ENCODE measurements at regions not wholly inside any gene's neighbourhood (a gene's known extent, or its start where the extent isn't known, plus 50 kb on each side); places are given as distances from the start of the nearest gene placed in this dataset.

DNA sequence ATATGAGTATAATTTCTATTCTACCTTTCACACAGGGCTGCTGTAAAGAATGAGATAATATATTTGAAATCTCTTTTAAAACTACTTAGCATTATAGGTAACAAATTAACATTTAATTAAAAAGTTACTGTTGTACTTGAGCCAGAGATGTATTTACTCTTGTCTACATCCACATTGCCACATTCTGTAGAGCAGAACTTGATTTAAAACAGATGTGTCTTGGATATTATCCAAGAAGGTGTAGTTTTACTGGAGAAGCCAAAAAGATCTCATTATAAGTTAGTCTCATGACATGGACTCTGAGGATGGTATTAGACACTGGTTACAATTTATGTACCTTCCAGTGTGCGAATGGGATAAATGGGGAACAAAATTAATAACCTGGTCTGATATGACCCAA lies 293.1 kb upstream of the CCNH start:
- WGBS: 94% methylated on average over 1 of the region's 1 CpG
- H3K27me3 ChIP-seq (ENCODE audit: insufficient read depth, low read length): no peaks in the 10 kb centered on the region
- H3K4me1 ChIP-seq (ENCODE audit: insufficient read depth, low read length): no peaks in the 10 kb centered on the region; the same call in 1 of the 2 replicates
- no peak overlapping the region for H3K4me3 ChIP-seq (ENCODE audit: low read length)
- no peak overlapping the region for H3K9ac ChIP-seq (ENCODE audit: low read depth, low read length)
- no peak overlapping the region for H3K27ac ChIP-seq (ENCODE audit: low read depth, low read length)
- no peaks in the 10 kb centered on the region for H3K9me3 ChIP-seq (ENCODE audit: insufficient read depth, low read depth, low read length)
- no peaks in the 10 kb centered on the region for H3K36me3 ChIP-seq (ENCODE audit: insufficient read depth, low read length)

GRCh38 chr5:87686975-87687374 lies 274.2 kb upstream of the CCNH start:
- H3K36me3 ChIP-seq (ENCODE audit: insufficient read depth, low read length): no peaks in the 10 kb centered on the region
- H3K4me3 ChIP-seq (ENCODE audit: low read length): no peak overlapping the region
- no peaks in the 10 kb centered on the region for H3K4me1 ChIP-seq (ENCODE audit: insufficient read depth, low read length)
- H3K27ac ChIP-seq (ENCODE audit: low read depth, low read length): no peak overlapping the region
- no peak overlapping the region for H3K9ac ChIP-seq (ENCODE audit: low read depth, low read length)
- H3K27me3 ChIP-seq (ENCODE audit: insufficient read depth, low read length): no peaks in the 10 kb centered on the region
- peaks cover 9% of the 10 kb centered on the region; the same call in 1 of the 2 replicates for H3K9me3 ChIP-seq (ENCODE audit: insufficient read depth, low read depth, low read length)
- WGBS: no CpG with 5 or more reads among the region's 1 CpG

DNA sequence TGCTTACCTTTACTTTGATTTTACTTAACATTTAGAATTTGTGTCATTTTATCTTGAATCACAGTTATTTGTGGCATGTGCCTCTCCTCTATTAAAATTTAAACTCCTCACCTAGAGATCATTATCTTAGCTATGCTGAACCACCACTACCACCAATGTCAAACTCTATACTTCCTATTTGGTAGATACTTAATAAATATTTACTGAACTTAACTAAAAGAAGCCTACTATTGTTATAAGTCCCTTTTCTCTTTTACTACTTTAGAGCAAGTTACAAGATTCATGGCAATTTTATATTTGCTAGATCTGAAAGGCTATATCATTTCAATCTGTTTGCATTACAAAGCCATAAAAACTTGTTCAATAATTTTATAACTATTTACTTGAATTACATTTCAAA lies 273.3 kb upstream of the CCNH start:
- no peaks in the 10 kb centered on the region for H3K4me1 ChIP-seq (ENCODE audit: insufficient read depth, low read length)
- no peak overlapping the region for H3K27ac ChIP-seq (ENCODE audit: low read depth, low read length)
- H3K36me3 ChIP-seq (ENCODE audit: insufficient read depth, low read length): no peaks in the 10 kb centered on the region
- no peak overlapping the region for H3K9ac ChIP-seq (ENCODE audit: low read depth, low read length)
- peaks cover 9% of the 10 kb centered on the region; the same call in 1 of the 2 replicates for H3K9me3 ChIP-seq (ENCODE audit: insufficient read depth, low read depth, low read length)
- no peaks in the 10 kb centered on the region for H3K27me3 ChIP-seq (ENCODE audit: insufficient read depth, low read length)
- H3K4me3 ChIP-seq (ENCODE audit: low read length): no peak overlapping the region

GRCh38 chr5:87674235-87674634 lies 261.5 kb upstream of the CCNH start:
- Histone ChIP-seq H3K4me1 (ENCODE audit: insufficient read depth, low read length) (no peaks in the 10 kb centered on the region), H3K4me3 (ENCODE audit: low read length) (no peak overlapping the region), H3K9ac (ENCODE audit: low read depth, low read length) (no peak overlapping the region), H3K27me3 (ENCODE audit: insufficient read depth, low read length) (no peaks in the 10 kb centered on the region), H3K27ac (ENCODE audit: low read depth, low read length) (no peak overlapping the region), H3K36me3 (ENCODE audit: insufficient read depth, low read length) (no peaks in the 10 kb centered on the region), H3K9me3 (ENCODE audit: insufficient read depth, low read depth, low read length) (no peaks in the 10 kb centered on the region)
- 83% methylated on average over 1 of the region's 2 CpGs for WGBS

DNA sequence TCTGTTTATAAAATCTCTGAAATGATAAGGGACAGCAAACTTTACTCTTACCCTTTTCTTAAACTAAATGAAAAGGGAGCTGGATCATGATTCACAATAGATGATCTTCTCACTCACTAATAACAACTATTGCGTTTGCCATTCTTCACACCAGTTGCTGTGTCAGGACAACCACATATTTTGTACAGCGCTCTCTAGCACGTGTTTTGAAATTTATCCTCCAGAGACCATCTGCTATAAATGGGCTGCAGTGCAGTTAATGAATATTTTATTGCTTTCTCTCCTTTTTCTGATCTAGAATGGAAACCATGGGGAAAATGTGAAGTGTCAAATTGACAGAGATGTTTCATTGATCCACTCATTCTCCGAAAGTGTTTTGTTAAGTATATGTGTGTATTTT lies 258.4 kb upstream of the CCNH start:
- Histone ChIP-seq H3K4me1 (ENCODE audit: insufficient read depth, low read length) (no peaks in the 10 kb centered on the region), H3K36me3 (ENCODE audit: insufficient read depth, low read length) (no peaks in the 10 kb centered on the region), H3K9ac (ENCODE audit: low read depth, low read length) (no peak overlapping the region), H3K27ac (ENCODE audit: low read depth, low read length) (no peak overlapping the region), H3K27me3 (ENCODE audit: insufficient read depth, low read length) (no peaks in the 10 kb centered on the region), H3K4me3 (ENCODE audit: low read length) (no peak overlapping the region), H3K9me3 (ENCODE audit: insufficient read depth, low read depth, low read length) (no peaks in the 10 kb centered on the region)
- 88% methylated on average over 3 of the region's 4 CpGs for WGBS

DNA sequence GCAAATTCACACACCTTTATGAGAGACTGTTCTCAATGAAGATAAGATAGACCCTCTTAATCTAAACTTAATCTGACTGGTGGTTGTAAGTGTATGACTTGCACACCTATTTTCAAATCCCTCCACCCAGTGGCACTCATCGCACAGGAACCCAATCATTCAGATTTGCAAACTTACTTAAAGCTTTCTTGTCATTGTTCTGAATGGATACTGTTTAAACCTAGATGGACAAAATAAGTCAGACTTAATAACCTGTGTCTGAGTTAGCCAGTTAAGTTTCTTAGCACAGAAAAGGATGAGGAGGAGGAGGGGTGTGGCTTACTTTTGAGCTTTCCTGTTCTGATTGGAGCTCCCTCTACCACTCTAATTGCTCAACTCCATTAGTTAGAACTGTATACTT lies 252.4 kb upstream of the CCNH start:
- Histone ChIP-seq H3K4me1 (ENCODE audit: insufficient read depth, low read length) (no peaks in the 10 kb centered on the region), H3K27me3 (ENCODE audit: insufficient read depth, low read length) (no peaks in the 10 kb centered on the region), H3K9ac (ENCODE audit: low read depth, low read length) (no peak overlapping the region), H3K9me3 (ENCODE audit: insufficient read depth, low read depth, low read length) (no peaks in the 10 kb centered on the region), H3K27ac (ENCODE audit: low read depth, low read length) (no peak overlapping the region), H3K36me3 (ENCODE audit: insufficient read depth, low read length) (no peaks in the 10 kb centered on the region), H3K4me3 (ENCODE audit: low read length) (no peak overlapping the region)
- no CpG with 5 or more reads among the region's 1 CpG for WGBS

DNA sequence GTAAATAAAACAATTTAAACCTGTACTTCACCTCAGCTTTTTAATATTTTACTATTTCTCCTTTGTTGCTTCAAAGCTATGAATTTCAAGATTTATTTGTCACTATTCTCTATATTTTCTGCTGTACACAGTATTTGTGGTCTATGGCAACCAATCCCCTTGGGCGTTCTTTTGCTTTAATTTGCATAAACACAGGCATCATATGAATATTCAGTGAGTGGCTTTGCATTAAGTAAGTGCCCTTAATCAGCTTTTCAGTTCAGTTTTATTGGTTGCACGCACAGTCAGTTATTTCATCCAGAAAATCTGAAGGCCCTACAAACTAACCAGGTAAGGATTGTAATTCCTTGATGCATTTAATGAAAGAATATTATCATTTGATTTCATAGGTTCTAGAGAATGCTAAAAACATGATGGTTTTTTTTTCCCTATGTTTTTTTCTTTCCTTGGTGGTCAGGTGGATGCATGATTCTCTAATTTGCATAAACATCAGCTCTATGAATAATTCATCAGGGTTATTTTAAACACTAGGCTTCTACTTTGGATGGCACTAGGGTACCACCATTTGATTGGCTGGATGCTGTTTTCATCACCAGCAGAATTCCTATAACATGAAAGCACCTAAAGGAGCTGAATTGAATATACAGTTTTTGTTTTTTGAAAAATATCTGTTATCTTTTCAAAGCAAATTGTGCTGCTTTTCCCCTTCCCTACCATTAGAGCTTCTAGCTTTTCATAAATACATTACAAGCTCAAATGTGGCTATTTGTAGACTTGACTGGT lies 249.2 kb upstream of the CCNH start:
- H3K36me3 ChIP-seq (ENCODE audit: insufficient read depth, low read length): no peaks in the 10 kb centered on the region
- WGBS: 89% methylated on average over 2 of the region's 2 CpGs

DNA sequence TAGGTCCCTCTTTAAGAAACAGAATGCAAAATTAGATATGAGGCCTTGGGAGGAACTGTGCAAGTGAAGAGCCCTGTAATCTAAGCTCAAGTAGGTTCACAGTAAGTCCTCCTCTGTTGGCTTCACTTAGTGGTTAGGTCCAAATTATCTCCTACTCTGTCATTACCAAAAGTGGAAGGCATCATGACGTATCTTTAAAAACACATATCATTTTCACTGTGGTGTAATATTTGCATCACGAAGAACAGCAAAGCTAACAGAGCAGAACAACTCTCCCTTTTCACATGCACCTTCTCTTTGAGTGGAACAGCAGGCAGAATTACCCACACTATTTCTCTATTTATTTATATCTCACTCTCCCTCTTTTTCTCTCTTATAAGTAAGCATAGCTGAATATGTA lies 240.5 kb upstream of the CCNH start:
- Histone ChIP-seq H3K9ac (ENCODE audit: low read depth, low read length) (no peak overlapping the region), H3K27ac (ENCODE audit: low read depth, low read length) (no peak overlapping the region), H3K4me1 (ENCODE audit: insufficient read depth, low read length) (no peaks in the 10 kb centered on the region), H3K27me3 (ENCODE audit: insufficient read depth, low read length) (no peaks in the 10 kb centered on the region), H3K4me3 (ENCODE audit: low read length) (no peak overlapping the region), H3K36me3 (ENCODE audit: insufficient read depth, low read length) (no peaks in the 10 kb centered on the region), H3K9me3 (ENCODE audit: insufficient read depth, low read depth, low read length) (no peaks in the 10 kb centered on the region)
- WGBS: 93% methylated on average over 2 of the region's 2 CpGs

More for the DNA sequence above, 249.2 kb upstream of the CCNH start:
- Histone ChIP-seq H3K27ac (ENCODE audit: low read depth, low read length) (no peak overlapping the region), H3K9me3 (ENCODE audit: insufficient read depth, low read depth, low read length) (no peaks in the 10 kb centered on the region), H3K9ac (ENCODE audit: low read depth, low read length) (no peak overlapping the region), H3K4me1 (ENCODE audit: insufficient read depth, low read length) (no peaks in the 10 kb centered on the region), H3K4me3 (ENCODE audit: low read length) (no peak overlapping the region), H3K27me3 (ENCODE audit: insufficient read depth, low read length) (no peaks in the 10 kb centered on the region)

DNA sequence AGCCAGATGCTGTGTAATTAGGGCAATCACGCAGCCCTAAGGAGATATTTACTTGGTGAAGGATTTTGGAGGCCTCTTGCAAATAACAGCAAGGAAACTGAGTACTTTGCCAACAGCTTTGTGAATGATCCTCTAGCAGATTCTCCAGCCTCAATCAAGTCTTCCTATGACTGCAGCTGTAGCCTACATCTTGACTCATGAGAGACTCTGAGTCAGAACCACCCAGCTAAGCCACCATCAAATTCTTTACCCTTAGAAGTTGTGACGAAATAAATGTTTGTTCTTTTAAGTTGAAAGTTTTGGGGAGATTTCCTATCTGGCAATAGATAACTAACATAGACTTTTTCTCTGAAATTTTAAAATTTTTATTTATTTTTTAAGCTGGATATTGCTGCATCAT lies 237.6 kb upstream of the CCNH start:
- Histone ChIP-seq H3K27me3 (ENCODE audit: insufficient read depth, low read length) (no peaks in the 10 kb centered on the region), H3K9ac (ENCODE audit: low read depth, low read length) (no peak overlapping the region), H3K4me3 (ENCODE audit: low read length) (no peak overlapping the region), H3K27ac (ENCODE audit: low read depth, low read length) (no peak overlapping the region), H3K4me1 (ENCODE audit: insufficient read depth, low read length) (peaks cover 2% of the 10 kb centered on the region), H3K36me3 (ENCODE audit: insufficient read depth, low read length) (no peaks in the 10 kb centered on the region), H3K9me3 (ENCODE audit: insufficient read depth, low read depth, low read length) (no peaks in the 10 kb centered on the region)
- WGBS: 90% methylated on average over 1 of the region's 2 CpGs

GRCh38 chr5:87649455-87649854 lies 236.7 kb upstream of the CCNH start:
- Histone ChIP-seq H3K9me3 (ENCODE audit: insufficient read depth, low read depth, low read length) (no peaks in the 10 kb centered on the region), H3K36me3 (ENCODE audit: insufficient read depth, low read length) (no peaks in the 10 kb centered on the region), H3K9ac (ENCODE audit: low read depth, low read length) (no peak overlapping the region), H3K27me3 (ENCODE audit: insufficient read depth, low read length) (no peaks in the 10 kb centered on the region), H3K4me3 (ENCODE audit: low read length) (no peak overlapping the region), H3K4me1 (ENCODE audit: insufficient read depth, low read length) (peaks cover 8% of the 10 kb centered on the region), H3K27ac (ENCODE audit: low read depth, low read length) (no peak overlapping the region)
- WGBS: 84% methylated on average over 4 of the region's 4 CpGs

- Histone ChIP-seq H3K27ac (ENCODE audit: low read depth, low read length) (peak overlapping the region; percentile 47; the same call in 1 of the 2 replicates), H3K27me3 (ENCODE audit: insufficient read depth, low read length) (no peaks in the 10 kb centered on the region), H3K36me3 (ENCODE audit: insufficient read depth, low read length) (no peaks in the 10 kb centered on the region), H3K4me1 (ENCODE audit: insufficient read depth, low read length) (peaks cover 8% of the 10 kb centered on the region), H3K9ac (ENCODE audit: low read depth, low read length) (no peak overlapping the region), H3K4me3 (ENCODE audit: low read length) (no peak overlapping the region), H3K9me3 (ENCODE audit: insufficient read depth, low read depth, low read length) (no peaks in the 10 kb centered on the region)
- 74% methylated on average over 2 of the region's 3 CpGs for WGBS
Measured at GRCh38 chr5:87645224-87645623, 232.5 kb upstream of the CCNH start.

DNA sequence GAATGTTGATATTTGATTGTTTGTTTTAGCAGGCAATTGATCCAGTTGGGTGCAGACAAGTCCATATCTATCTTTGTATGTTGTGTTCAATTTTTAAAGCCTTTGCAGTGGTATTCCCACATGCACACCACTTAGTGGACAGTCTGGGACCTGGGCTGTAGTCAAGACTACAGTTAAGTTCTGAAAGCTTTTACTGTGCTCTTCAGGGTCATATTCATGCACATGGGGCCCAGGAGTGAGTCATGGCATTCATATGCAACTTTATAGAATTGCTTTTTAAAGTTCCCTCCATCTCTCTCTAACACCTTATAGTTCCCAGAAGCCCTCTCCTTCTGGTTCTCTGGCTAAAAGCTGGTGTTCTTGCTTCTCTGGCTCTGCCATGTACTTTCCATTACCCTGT lies 228.2 kb upstream of the CCNH start:
- Histone ChIP-seq H3K27me3 (ENCODE audit: insufficient read depth, low read length) (no peaks in the 10 kb centered on the region), H3K36me3 (ENCODE audit: insufficient read depth, low read length) (no peaks in the 10 kb centered on the region), H3K27ac (ENCODE audit: low read depth, low read length) (no peak overlapping the region), H3K9ac (ENCODE audit: low read depth, low read length) (no peak overlapping the region), H3K4me3 (ENCODE audit: low read length) (no peak overlapping the region), H3K9me3 (ENCODE audit: insufficient read depth, low read depth, low read length) (no peaks in the 10 kb centered on the region), H3K4me1 (ENCODE audit: insufficient read depth, low read length) (peaks cover 8% of the 10 kb centered on the region)

Data from HUES64 (cell line).